Mesenchymal stem cell (in vitro differentiated cells and primary cell): ENCODE measurements at regions not wholly inside any gene's neighbourhood (a gene's known extent, or its start where the extent isn't known, plus 50 kb on each side); places are given as distances from the start of the nearest gene placed in this dataset.

Source experiments
- DNase-seq: peaks from one replicate; pipeline ENCODE4 v3.0.0-alpha.2; 2013
- H2AFZ ChIP-seq: one replicate; pipeline ENCODE4 v1.6.1; 2013; ENCODE audit warnings: low read depth, mild to moderate bottlenecking, control low read depth, inconsistent platforms, low read length, moderate library complexity
- H2AK5ac ChIP-seq: 2 replicates; pipeline ENCODE4 v1.6.1; 2013; ENCODE audit warnings: low read length, moderate library complexity, mild to moderate bottlenecking, inconsistent platforms; ENCODE audit not compliant: severe bottlenecking
- H2BK120ac ChIP-seq: one replicate; pipeline ENCODE4 v1.6.1; 2013; ENCODE audit warnings: low read depth, mild to moderate bottlenecking, inconsistent platforms, low read length, moderate library complexity
- H2BK12ac ChIP-seq, 2 experiments: one replicate each; pipeline ENCODE4 v1.6.1; 2013; ENCODE audit warnings: inconsistent platforms in 2 of 2, low read length in 2 of 2, mild to moderate bottlenecking in 2 of 2, moderate library complexity in 2 of 2, control low read depth in 1 of 2
- H2BK15ac ChIP-seq: one replicate; pipeline ENCODE4 v1.6.1; 2013; ENCODE audit warnings: mild to moderate bottlenecking, low read depth, inconsistent platforms; ENCODE audit not compliant: poor library complexity, severe bottlenecking
- H2BK5ac ChIP-seq: 2 replicates; pipeline ENCODE4 v1.6.1; 2013; ENCODE audit warnings: low read depth, mild to moderate bottlenecking, low read length, control low read depth, inconsistent platforms; ENCODE audit not compliant: poor library complexity, severe bottlenecking
- H3K14ac ChIP-seq, 2 experiments: one replicate each; pipeline ENCODE4 v1.6.1; 2013; ENCODE audit warnings: inconsistent platforms in 2 of 2, low read length in 2 of 2, control low read depth in 1 of 2, mild to moderate bottlenecking in 1 of 2, moderate library complexity in 1 of 2
- H3K18ac ChIP-seq, 2 experiments: one replicate each; pipeline ENCODE4 v1.6.1; 2013; ENCODE audit warnings: inconsistent platforms in 2 of 2, low read length in 2 of 2, control low read depth in 1 of 2, low read depth in 1 of 2, mild to moderate bottlenecking in 1 of 2
- H3K23ac ChIP-seq, 2 experiments: one replicate each; pipeline ENCODE4 v1.6.1; 2013; ENCODE audit warnings: inconsistent platforms in 2 of 2, low read length in 2 of 2, mild to moderate bottlenecking in 2 of 2, moderate library complexity in 2 of 2, control low read depth in 1 of 2
- H3K27ac ChIP-seq: 2 replicates; pipeline ENCODE4 v1.5.1; 2013; ENCODE audit warnings: mild to moderate bottlenecking, moderate library complexity, low read length, control low read depth, inconsistent platforms; ENCODE audit not compliant: poor library complexity, severe bottlenecking
- H3K27me3 ChIP-seq, 2 experiments: 2 replicates each; pipeline versions ENCODE4 v1.6.1 to v1.7.0; 2013; ENCODE audit warnings: low read length in 2 of 2, mild to moderate bottlenecking in 2 of 2, moderate library complexity in 2 of 2, control low read depth in 1 of 2, inconsistent platforms in 1 of 2; ENCODE audit not compliant: control insufficient read depth in 1 of 2, insufficient read depth in 1 of 2
- H3K36me3 ChIP-seq, 2 experiments: 2 replicates each; pipeline versions ENCODE4 v1.6.1 to v1.7.0; 2013; ENCODE audit warnings: low read length in 2 of 2, control low read depth in 1 of 2, inconsistent platforms in 1 of 2, low read depth in 1 of 2, mild to moderate bottlenecking in 1 of 2; ENCODE audit not compliant: insufficient read depth in 2 of 2, control insufficient read depth in 1 of 2
- H3K4ac ChIP-seq, 2 experiments: one replicate each; pipeline ENCODE4 v1.6.1; 2013; ENCODE audit warnings: inconsistent platforms in 2 of 2, low read length in 2 of 2, mild to moderate bottlenecking in 2 of 2, moderate library complexity in 2 of 2, control low read depth in 1 of 2, low read depth in 1 of 2
- H3K4me1 ChIP-seq: 2 replicates; pipeline ENCODE4 v1.6.1; 2013; ENCODE audit warnings: low read depth, low read length, control low read depth; ENCODE audit not compliant: control insufficient read depth, insufficient read depth
- H3K4me2 ChIP-seq: 2 replicates; pipeline ENCODE4 v1.6.1; 2013; ENCODE audit warnings: low read length, mild to moderate bottlenecking, inconsistent platforms; ENCODE audit not compliant: poor library complexity, severe bottlenecking
- H3K4me3 ChIP-seq, 2 experiments: 2 replicates each; pipeline versions ENCODE4 v1.5.1 to v1.7.0; 2013; ENCODE audit warnings: low read length in 2 of 2, mild to moderate bottlenecking in 2 of 2, control low read depth in 1 of 2, low read depth in 1 of 2; ENCODE audit not compliant: insufficient read depth in 1 of 2
- H3K79me1 ChIP-seq: replicated peaks from 2 replicates; pipeline ENCODE4 v1.6.1; 2013; ENCODE audit warnings: mild to moderate bottlenecking, control low read depth, low read length, inconsistent platforms; ENCODE audit not compliant: poor library complexity, severe bottlenecking
- H3K9ac ChIP-seq: 2 replicates; pipeline ENCODE4 v1.7.0; 2013; ENCODE audit warnings: mild to moderate bottlenecking, low read length, moderate library complexity
- H3K9me3 ChIP-seq: 2 replicates; pipeline ENCODE4 v1.7.0; 2013; ENCODE audit warnings: mild to moderate bottlenecking, low read length; ENCODE audit not compliant: control insufficient read depth
- H4K8ac ChIP-seq: one replicate; pipeline ENCODE4 v1.6.1; 2013; ENCODE audit warnings: inconsistent platforms, mild to moderate bottlenecking, low read length, moderate library complexity
- H4K91ac ChIP-seq: one replicate; pipeline ENCODE4 v1.6.1; 2013; ENCODE audit warnings: mild to moderate bottlenecking, low read length, inconsistent platforms
- WGBS: methylation state at CpG from one replicate; pipeline ENCODE4 v1.1.7; 2013; ENCODE audit warnings: mixed read lengths; 5-methylcytosine and 5-hydroxymethylcytosine counted together

DNA sequence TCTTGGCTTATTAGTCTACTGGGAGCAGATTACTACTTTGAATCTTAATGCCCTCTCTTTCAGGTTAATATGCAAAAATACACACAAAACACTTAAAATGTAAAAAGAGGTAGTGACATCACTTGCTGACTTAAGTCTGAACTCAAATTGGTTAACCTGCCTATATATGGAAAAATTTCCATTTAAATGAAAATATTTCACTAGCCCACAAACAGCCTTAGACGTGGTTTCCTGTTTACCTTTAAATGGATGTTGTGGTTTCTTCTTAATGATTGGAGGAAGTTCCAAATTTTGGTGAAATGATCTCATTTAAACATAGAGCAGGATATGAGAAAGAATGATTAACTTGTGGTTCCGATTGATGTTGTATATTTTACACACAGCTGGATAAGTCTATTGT, 553.7 kb downstream of the CD109 start:
- WGBS, result no CpG with 5 or more reads among the region's 2 CpGs
- no peak overlapping the region for H3K23ac ChIP-seq
- DNase-seq, result peak; percentile 88
- H4K8ac ChIP-seq, result no peak overlapping the region
- no peak overlapping the region for H3K4me2 ChIP-seq
- no peaks in the 10 kb centered on the region for H3K79me1 ChIP-seq
- no peak overlapping the region for H3K14ac ChIP-seq
- no peak overlapping the region for H3K4me3 ChIP-seq
- H2BK12ac ChIP-seq, result no peak overlapping the region
- H2BK120ac ChIP-seq, result no peak overlapping the region
- H2BK15ac ChIP-seq, result no peak overlapping the region
- no peak overlapping the region for H3K18ac ChIP-seq
- no peak overlapping the region for H3K4ac ChIP-seq
- no peaks in the 10 kb centered on the region for H3K27me3 ChIP-seq
- H3K9ac ChIP-seq, result no peak overlapping the region
- no peaks in the 10 kb centered on the region for H3K36me3 ChIP-seq
- H2AFZ ChIP-seq, result no peak overlapping the region
- H3K4me1 ChIP-seq, result peaks cover 3% of the 10 kb centered on the region
- no peak overlapping the region for H2AK5ac ChIP-seq
- H2BK5ac ChIP-seq, result peak overlapping the region; percentile 89
- H3K27ac ChIP-seq, result peak overlapping the region; percentile 97
- no peaks in the 10 kb centered on the region for H3K9me3 ChIP-seq
- H4K91ac ChIP-seq, result no peak overlapping the region

DNA sequence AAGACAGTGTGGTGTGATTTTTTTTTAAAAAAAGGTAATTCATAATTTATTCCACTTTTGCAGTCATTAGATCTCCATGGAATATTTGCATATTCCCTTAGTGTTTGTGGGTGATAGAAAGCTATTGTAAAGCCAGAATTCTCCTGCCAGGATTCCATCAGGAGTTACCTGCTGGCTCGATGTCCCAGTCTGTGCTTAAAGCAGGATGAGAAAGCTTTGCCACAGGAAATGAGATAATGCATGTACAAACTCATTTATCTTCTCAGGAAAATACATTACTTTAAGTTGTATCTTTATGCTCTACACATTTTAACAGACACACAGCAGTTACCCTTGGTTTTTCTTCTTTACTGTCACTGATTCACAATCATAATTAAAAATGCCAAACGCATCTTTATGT, 553.0 kb downstream of the CD109 start:
- Histone ChIP-seq H2AK5ac (no peak overlapping the region), H2BK5ac (peak overlapping the region; percentile 89), H3K4me1 (peaks cover 3% of the 10 kb centered on the region), H3K27me3 (no peaks in the 10 kb centered on the region), H2BK12ac (peak overlapping the region in 1 of 2 experiments; percentile 52), H4K8ac (no peak overlapping the region), H3K14ac (no peak overlapping the region), H3K36me3 (no peaks in the 10 kb centered on the region), H3K9me3 (no peaks in the 10 kb centered on the region), H4K91ac (no peak overlapping the region), H2BK15ac (no peak overlapping the region), H3K79me1 (no peaks in the 10 kb centered on the region), H3K4me2 (no peak overlapping the region), H3K4me3 (no peak overlapping the region), H2AFZ (no peak overlapping the region), H3K9ac (no peak overlapping the region), H2BK120ac (no peak overlapping the region), H3K4ac (no peak overlapping the region), H3K18ac (no peak overlapping the region), H3K27ac (peak overlapping the region; percentile 97), H3K23ac (no peak overlapping the region)
- 0% methylated on average over 1 of the region's 2 CpGs for WGBS
- DNase-seq, result peak; percentile 28

DNA sequence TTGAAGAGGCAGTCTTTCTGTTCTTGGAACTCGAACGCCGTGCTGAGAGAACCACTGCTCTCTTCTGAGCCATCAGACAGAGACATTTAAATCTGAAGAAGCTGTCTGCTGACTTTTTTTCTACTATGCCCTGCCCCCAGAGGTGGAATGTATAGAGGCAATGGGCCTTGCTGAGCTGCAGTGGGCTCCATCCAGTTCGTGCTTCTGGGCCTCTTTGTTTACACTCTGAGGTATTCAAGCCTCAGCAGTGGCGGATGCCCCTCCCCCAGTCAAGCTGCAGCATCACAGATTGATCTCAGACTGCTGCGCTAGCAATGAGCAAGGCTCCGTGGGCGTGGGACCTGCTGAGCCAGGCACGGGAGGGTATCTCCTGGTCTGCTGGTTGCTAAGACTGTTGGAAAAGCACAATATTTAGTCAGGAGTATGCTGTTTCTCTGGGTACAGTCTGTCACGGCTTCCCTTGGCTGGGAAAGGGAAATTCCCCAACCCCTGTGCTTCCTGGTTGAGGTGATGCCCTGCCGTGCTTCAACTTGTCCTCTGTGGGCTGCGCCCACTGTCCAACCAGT, 526.8 kb downstream of the CD109 start:
- Histone ChIP-seq H2BK15ac (peak overlapping the region; percentile 86), H3K36me3 (no peaks in the 10 kb centered on the region), H3K9me3 (no peaks in the 10 kb centered on the region), H4K8ac (no peak overlapping the region), H3K27me3 (no peaks in the 10 kb centered on the region), H3K79me1 (no peaks in the 10 kb centered on the region), H3K4me2 (no peak overlapping the region), H3K9ac (no peak overlapping the region), H3K14ac (no peak overlapping the region), H2BK12ac (peak overlapping the region in 1 of 2 experiments; percentile 54), H3K23ac (no peak overlapping the region), H3K4ac (no peak overlapping the region), H2AK5ac (no peak overlapping the region), H2AFZ (no peak overlapping the region), H2BK5ac (peak overlapping the region; percentile 44), H3K27ac (no peak overlapping the region), H4K91ac (peak overlapping the region; percentile 78), H3K4me3 (no peak overlapping the region), H2BK120ac (no peak overlapping the region), H3K18ac (peak overlapping the region in 1 of 2 experiments; percentile 67), H3K4me1 (peaks cover 2% of the 10 kb centered on the region)
- 48% methylated on average over 9 of the region's 12 CpGs for WGBS
- DNase-seq, result peak; percentile 80

- Histone ChIP-seq H2BK12ac (no peak overlapping the region), H3K9ac (no peak overlapping the region), H3K9me3 (no peaks in the 10 kb centered on the region), H3K18ac (no peak overlapping the region), H3K4me3 (no peak overlapping the region), H2BK120ac (no peak overlapping the region), H4K8ac (no peak overlapping the region), H3K4me1 (no peaks in the 10 kb centered on the region), H2AK5ac (no peak overlapping the region), H3K23ac (no peak overlapping the region), H3K4me2 (no peak overlapping the region), H3K27me3 (no peaks in the 10 kb centered on the region), H3K14ac (no peak overlapping the region), H2BK5ac (no peak overlapping the region), H3K79me1 (no peaks in the 10 kb centered on the region), H2BK15ac (no peak overlapping the region), H3K27ac (no peak overlapping the region), H4K91ac (no peak overlapping the region), H3K36me3 (no peaks in the 10 kb centered on the region), H2AFZ (no peak overlapping the region), H3K4ac (no peak overlapping the region)
- WGBS, result no CpG with 5 or more reads among the region's 2 CpGs
- DNase-seq, result no peak
These were observed 518.0 kb downstream of the CD109 start for GRCh38 chr6:74213995-74214394.
